Activated T-helper 1 cell treated with Interleukin-2 at 50 U/mL for 16 hours (primary cell): ENCODE measurements at regions not wholly inside any gene's neighbourhood (a gene's known extent, or its start where the extent isn't known, plus 50 kb on each side); places are given as distances from the start of the nearest gene placed in this dataset.
A peak's percentile ranks its signal among the peaks of the same experiment; 100 is the strongest.
"Not testable (repeated sequence)": the region's sequence is repeated elsewhere in the genome, so short reads cannot be mapped to it uniquely, and the experiment has no call there.

Experiments
- DNase-seq: peaks from one replicate; pipeline ENCODE4 v3.0.0-alpha.2; 2020; ENCODE audit warnings: low read depth

DNA sequence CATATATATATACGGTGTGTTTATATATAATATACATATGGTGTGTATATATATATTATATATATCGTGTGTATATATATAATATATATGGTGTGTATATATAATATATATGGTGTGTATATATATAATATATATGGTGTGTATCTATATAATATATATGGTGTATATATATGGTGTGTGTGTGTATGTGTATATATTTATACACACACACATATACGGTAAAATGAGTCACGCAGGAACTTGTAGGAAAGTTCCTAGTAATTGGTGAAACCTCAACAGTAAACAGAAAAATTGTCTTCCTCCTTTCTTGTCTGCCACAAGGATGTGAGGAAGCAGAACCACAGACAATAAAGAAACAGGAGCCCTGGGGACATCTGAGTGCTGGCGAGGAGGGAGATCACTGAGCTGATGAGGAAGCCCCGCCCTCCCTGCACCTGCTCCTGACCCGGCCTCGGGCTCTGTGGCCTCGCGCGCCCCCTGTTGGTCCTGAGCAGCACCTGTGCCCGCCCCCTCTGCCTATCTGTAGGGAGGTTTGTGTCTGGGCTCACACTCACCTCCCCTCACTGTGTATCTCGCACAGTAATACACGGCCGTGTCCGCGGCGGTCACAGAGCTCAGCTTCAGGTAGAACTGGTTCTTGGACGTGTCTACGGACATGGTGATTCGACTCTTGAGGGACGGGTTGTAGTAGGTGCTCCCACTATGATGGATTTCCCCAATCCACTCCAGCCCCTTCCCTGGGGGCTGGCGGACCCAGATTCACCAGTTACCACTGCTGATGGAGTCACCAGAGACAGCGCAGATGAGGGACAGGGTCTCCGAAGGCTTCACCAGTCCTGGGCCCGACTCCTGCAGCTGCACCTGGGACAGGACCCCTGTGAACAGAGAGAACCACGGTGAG is 1079.4 kb downstream of the TMEM121 start:
- DNase-seq = peak; percentile 67

DNA sequence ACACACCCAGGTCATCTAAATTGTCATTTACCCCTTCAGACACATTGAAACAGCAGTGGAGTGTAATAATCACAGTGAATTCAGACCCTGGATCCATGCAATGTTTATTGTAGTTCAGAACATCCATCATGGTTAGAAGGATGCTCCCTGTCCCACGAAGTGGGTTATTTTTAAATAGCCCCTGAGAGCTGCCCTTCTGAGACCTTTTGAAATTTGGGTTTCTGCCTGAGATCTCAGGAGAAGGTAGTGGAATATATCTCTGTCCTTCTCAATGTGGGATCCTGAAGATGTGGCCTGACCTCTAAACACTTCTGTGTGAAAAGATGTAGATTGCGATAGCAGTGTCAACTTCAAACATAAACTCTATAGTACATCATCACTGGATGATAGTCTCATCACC is 1080.6 kb downstream of the TMEM121 start:
- no peak for DNase-seq

DNA sequence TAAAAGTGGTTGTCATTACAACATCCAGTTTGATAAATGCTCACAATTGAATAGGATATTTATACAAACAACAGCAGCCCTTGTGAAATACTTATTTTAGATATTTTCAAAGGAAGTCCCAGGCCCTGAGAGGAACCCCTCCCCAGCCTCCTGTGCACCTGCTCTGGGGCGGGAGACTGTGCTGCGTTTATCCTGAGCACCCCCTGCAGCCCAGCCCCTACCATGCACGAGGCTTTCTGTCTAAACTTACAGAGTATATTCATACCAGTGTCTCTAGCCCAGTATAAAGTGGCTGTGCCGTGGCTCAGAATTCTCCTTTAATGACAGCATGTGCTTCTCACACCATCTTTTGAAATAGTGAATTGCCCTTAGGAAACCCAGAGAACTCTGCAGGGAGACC is 1084.3 kb downstream of the TMEM121 start:
- DNase-seq = no peak

DNA sequence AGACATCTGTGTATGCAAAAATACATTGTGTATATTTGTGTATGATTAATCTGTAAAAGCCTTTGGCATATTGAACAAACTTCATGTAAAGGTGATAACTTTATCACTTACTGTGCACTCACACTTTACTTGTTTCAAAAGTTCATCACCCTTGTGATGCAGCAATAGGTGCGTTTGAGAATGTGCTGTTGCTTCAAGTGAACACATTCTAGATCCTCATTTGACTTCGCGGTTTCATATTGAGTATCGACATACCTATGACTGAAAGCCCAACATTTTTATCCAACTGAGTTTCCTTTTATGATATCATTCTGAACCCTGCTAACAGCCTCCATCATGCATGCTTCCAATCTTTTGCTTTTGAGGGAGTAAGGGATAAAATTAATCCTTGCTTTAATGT is 1086.9 kb downstream of the TMEM121 start:
- no peak for DNase-seq

DNA sequence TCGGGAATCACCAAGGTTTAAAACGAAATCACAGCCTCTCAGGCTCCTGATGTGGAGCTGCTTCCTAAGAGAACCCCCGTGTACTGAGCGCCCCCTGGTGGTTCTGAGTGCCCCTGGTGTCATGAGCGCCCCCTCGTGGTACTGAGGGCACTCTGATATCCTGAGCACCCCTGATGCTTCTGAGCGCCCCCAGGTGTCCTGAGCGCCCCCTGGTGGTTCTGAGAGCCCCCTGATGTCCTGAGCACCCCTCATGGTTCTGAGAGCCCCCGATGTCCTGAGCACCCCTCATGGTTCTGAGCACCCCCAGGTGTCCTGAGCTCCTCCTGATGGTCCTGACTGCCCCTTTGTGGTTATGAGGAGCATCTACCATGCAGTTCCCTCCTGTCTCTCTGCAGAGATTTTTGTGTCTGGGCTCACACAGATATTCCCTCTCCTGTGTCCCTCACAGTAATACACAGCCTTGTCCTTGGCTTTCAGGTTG is 1092.1 kb downstream of the TMEM121 start:
- peak; percentile 62 for DNase-seq

DNA sequence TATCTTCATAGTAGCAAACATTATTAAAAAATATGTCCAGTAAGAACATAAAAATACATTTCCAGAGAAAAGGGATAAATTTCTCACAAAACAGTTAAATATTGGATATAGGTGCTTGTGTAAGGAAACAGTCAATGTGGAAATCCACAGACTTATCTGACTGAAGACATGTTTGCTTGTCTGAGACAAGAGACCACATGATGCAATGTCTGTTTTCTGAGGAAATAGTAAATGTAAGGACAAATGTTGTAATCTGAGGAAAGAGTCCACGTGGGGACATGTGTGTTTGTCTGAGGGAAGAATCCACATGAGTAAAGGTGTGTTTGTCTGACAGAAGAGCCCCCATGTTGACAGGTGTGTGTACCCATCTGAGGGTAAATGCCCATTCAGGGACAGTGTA is 1093.2 kb downstream of the TMEM121 start:
- no peak for DNase-seq

DNA sequence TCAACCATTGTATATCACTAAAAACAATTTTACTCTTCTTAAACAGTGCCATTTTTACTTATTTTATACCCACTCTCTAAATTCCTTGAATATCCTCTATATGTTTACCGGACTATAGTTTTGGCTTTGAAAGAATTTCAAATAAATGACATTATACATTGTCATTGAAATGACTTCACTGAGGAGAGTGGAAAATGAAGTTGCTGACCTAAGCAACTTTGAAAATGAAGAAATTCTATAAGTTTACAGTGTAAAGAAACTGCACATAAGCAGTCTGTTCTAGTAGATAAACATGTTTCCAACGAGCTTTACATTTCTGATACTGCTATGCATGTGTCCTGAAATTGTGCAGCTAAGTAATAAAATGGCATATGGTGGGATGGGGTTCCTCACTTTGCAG is 1094.0 kb downstream of the TMEM121 start:
- no peak for DNase-seq

DNA sequence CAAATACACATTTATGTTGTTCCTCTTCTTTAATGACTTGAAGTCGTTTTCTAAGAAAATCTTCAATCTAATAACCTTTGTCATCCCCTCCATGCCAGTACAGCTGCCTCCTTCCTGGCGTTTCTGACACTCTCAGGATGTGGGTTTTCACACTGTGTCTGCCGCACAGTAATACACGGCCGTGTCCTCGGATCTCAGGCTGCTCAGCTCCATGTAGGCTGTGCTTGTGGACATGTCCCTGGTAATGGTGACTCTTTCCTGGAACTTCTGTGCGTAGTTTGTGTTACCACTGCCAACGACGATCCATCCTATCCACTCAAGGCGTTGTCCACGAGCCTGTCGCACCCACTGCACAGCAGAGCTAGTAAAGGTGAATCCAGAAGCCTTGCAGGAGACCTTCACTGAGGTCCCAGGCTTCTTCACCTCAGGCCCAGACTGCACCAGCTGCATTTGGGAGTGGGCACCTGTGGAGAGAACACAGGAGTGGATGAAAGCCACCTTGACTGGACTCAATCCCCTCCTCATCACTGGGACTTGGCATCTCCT is 1095.9 kb downstream of the TMEM121 start:
- peak; percentile 18 for DNase-seq

DNA sequence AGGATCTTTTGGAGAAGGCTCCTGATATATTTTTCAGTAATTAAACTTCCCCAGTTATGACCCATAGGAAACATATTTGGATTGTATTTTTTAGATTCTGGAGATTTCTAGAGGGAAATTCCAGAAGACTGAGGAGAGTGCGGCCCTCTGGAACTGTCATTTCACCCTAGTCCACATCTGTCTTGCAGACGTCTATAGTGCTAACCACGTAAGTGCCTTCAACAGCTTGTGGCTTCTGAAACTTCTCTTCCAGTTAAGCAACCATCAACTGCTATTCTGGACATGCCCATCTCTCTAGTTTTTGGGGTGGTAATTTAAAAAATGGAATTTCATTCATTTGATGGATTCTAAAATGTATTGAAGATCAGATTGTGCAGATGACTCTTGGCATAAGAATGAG is 1098.8 kb downstream of the TMEM121 start:
- no peak for DNase-seq

DNA sequence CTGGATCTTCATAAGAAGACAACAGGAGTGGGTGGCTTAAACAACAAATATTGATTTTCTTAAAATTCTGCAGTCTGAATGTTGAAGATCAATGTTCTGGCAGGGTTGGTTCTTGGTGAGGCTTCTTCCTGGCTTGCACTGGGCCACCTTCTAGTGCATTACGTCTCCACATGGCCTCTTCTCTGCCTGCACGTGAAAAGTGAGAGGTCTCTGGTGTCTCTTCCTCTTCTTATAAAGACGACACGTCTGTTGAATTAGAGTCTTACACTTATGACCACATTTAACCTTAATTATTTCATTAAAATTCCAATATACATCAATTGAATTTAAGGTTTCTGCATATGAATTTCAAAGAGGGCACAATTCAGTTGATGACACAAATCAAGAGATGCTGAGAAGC is 1100.1 kb downstream of the TMEM121 start:
- not testable (repeated sequence) for DNase-seq

DNA sequence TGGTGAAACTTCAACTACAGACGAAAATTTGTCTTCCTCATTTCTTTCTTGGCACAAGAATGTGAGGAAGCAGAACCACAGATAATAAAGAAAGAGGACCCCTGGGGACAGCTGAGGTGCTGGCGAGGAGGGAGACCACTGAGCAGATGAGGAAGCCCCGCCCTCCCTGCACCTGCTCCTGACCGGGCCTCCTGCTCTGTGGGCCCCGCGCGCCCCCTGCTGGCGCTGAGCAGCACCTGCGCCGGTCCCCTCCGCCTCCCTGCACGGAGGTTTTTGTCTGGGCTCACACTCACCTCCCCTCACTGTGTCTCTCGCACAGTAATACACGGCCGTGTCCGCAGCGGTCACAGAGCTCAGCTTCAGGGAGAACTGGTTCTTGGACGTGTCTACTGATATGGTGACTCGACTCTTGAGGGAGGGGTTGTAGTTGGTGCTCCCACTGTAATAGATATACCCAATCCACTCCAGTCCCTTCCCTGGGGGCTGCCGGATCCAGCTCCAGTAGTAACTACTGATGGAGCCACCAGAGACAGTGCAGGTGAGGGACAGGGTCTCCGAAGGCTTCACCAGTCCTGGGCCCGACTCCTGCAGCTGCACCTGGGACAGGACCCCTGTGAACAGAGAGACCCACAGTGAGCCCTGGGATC is 1100.7 kb downstream of the TMEM121 start:
- DNase-seq = peak; percentile 69

DNA sequence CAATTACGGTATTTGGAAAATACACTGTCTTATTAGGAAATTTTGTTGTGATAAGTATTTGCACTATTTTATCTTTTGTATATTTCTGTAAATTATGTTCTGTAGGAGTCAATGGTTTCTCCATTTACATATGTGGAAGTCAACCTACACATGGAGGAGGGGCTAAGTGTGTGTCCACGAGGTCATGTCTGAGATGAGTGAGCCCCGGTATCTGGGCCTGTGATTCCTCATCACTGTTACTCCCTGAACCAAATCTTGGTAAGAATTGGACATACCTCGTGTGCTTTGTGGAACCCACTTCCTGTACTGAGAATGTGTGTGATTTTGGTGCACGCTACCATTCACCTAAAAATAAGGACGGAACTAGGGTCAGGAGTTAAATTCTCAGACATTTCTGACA is 1105.5 kb downstream of the TMEM121 start:
- DNase-seq = no peak

DNA sequence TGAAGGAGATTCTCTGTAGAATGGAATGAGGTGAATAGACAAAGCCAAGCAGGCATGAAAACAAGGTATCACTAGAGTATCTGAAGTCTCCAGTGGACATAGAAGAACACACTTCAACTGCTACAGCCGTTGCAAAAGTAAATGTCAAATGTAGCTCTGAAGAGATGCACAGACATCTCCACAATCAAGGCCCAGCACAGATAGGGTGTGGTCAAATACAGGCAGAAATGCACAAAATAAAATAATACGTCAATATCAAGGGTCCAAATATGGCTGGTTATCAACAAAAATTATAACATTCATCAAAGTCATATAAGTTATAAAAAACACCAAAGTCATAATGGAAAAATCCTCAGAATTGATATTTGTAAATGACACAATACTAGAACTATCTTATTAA is 1107.3 kb downstream of the TMEM121 start:
- no peak for DNase-seq

DNA sequence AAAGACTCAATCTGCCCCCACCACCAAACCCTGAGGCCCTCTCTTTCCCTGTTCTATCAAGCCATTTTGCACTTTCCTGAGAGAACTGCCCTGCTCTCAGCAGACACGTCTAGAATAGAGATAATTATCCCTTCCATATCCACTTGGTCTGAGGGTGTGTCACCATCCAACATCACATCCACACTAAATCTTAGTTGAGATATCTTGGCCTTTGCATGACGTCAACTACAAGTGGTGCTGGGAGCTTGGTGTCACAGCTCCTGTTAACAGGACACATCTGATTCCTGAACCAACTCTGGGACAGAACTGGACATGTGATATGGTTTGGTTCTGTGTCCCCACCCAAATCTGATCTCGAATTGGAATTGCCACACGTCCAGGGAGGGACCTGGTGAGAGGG is 1109.2 kb downstream of the TMEM121 start:
- DNase-seq = no peak

DNA sequence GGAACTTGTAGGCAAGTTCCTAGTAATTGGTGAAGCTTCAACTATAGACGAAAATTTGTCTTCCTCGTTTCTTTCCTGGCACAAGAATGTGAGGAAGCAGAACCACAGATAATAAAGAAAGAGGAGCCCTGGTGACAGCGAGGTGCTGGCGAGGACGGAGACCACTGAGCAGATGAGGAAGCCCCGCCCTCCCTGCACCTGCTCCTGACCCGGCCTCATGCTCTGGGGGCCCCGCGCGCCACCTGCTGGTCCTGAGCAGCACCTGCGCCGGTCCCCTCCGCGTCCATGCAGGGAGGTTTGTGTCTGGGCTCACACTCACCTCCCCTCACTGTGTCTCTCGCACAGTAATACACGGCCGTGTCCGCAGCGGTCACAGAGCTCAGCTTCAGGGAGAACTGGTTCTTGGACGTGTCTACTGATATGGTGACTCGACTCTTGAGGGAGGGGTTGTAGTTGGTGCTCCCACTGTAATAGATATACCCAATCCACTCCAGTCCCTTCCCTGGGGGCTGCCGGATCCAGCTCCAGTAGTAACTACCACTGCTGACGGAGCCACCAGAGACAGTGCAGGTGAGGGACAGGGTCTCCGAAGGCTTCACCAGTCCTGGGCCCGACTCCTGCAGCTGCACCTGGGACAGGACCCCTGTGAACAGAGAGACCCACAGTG is 1112.5 kb downstream of the TMEM121 start:
- DNase-seq = not testable (repeated sequence)

DNA sequence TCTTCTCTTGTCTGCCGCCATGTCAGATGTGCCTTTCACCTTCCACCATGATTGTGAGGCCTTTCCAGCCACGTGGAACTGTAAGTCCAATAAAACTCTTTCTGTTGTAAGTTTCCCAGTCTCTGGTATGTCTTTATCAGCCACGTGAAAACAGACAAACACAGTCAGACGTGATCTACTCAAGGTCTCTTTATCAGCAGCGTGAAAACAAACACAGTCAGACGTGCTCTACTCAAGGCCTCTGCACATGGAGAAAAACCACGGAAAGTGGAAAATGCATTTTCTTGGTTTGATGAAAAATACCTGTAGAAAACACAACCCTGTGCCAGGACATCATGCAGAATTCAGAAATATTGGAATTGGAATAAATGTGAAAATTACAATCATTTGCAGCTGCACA is 1115.7 kb downstream of the TMEM121 start:
- no peak for DNase-seq

DNA sequence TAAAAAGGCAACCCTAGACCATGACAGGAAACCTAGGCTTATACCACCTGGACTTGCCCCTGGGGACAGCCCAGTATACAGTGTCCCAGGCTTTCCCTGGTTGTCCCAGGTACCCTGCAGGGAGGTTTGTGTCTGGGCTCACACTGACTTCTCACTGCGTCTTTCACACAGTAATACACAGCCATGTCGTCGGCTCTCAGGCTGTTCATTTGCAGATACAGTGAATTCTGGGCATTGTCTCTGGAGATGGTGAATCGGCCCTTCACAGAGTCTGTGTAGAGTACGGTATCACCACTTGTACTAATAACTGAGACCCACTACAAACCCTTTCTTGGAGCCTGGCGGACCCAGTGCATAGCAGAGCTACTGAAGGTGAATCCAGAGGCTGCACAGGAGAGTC is 1116.6 kb downstream of the TMEM121 start:
- DNase-seq = not testable (repeated sequence)

DNA sequence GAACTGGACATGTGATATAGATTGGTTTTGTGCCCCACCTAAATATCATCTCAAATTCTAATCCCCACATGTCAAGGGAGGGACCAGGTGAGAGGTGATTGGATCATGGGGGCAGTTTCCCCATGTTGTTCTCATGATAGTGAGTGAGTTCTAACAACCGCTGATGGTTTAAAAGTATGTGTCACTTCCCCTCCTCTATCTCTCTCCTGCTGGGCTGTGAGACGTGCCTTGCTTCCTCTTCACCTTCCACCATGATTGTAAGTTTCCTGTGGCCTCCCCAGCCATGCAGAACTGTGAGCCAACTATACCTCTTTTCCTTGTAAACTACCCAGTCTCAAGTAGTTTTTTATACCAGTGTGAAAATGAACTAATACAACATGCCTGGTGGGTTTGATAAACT is 1122.5 kb downstream of the TMEM121 start:
- DNase-seq = not testable (repeated sequence)

DNA sequence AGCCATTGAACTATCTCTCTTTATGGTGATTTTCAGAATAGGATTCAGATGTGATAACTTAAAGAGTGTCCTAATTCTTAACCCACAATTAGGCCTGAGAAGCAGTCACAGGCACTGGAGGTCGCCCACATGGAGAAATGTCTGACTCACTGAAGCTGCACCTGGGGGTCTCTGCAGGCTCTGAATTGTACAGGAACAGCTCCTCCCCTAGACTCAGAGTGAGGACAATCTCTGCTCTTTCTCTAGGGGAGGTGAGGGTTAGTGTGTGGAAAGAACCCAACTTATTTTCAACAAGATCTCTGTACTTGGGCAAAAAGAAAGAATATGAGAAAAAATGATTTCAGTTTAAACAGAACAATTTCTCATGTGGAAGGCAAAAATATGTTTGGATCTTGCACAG is 1124.6 kb downstream of the TMEM121 start:
- no peak for DNase-seq

DNA sequence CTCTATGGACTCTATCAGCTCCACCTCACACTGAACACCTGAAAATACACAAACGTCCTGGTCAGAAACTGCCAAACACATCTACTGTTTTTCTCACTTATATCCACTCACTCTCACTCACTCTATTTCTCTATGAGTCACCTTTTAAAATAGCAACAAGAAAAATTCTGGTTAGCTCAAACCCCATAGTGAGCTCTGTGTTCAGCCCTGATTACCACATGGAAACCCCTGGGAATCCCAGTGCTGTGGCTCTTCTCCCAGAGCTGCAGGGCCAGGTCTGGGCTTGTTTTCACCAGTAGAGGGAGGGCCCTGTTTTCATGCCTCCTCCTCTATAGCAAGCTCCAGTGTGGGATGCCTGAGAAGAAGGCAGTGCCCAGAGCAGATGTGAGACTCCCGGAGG is 1126.1 kb downstream of the TMEM121 start:
- DNase-seq = no peak

DNA sequence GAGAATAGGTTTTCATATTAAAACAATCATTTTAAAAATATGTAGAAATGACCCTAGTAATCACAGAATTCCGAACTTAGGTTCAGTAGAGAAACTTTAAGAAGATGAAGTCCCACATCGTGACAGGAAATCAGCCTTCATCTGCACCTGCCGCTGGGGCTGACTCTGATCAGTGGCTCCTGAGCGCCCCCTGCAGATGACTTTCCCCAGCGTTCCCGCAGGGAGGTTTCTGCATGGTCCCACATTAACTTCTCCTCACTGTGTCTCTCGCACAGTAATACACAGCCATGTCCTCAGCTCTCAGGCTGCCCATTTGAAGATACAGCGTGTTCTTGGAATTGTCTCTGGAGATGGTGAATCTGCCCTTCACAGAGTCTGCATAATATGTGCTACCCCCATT is 1131.1 kb downstream of the TMEM121 start:
- DNase-seq = peak; percentile 33

DNA sequence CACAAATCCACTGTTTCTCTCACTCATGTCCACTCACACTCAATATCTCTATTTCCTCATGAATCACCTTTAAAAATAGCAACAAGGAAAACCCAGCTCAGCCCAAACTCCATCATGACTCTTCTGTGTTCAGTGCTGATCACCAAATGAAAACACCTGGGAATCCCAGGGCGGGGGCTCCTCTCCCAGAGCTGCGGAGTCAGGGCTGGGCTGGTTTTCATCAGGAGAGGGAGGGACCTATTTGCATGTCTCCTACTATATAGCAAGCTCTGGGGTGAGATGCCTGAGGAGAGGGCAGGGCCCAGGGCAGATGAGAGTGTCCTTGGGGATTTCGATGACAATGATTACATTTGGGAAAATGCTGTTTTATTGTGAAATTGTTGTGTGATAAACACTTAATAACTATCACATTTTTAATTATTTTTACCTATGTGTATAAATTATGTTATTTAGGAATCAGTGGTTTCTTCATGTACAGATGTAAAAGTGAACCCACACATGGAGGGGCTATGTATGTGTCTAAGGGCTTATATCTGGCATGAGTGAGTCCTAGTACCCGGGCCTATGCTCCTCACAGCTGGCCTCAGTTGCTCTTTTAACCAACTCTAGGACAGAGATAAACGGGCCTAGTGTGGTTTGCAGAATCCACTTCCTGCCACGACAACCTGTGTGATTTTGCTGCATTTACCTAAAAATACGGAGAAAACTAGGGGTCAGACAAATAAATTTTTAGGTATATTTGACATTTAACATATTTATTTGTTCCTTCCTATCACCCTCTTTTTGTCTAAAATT is 1131.9 kb downstream of the TMEM121 start:
- not testable (repeated sequence) for DNase-seq
